ENCODE measurements at regions not wholly inside any gene's neighbourhood (a gene's known extent, or its start where the extent isn't known, plus 50 kb on each side); places are given as distances from the start of the nearest gene placed in this dataset.

- no peak overlapping the region for H3K4me3 ChIP-seq (ENCODE audit: low read depth, low read length)
- TF ChIP-seq, protein P1, sequence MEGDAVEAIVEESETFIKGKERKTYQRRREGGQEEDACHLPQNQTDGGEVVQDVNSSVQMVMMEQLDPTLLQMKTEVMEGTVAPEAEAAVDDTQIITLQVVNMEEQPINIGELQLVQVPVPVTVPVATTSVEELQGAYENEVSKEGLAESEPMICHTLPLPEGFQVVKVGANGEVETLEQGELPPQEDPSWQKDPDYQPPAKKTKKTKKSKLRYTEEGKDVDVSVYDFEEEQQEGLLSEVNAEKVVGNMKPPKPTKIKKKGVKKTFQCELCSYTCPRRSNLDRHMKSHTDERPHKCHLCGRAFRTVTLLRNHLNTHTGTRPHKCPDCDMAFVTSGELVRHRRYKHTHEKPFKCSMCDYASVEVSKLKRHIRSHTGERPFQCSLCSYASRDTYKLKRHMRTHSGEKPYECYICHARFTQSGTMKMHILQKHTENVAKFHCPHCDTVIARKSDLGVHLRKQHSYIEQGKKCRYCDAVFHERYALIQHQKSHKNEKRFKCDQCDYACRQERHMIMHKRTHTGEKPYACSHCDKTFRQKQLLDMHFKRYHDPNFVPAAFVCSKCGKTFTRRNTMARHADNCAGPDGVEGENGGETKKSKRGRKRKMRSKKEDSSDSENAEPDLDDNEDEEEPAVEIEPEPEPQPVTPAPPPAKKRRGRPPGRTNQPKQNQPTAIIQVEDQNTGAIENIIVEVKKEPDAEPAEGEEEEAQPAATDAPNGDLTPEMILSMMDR (IDR thresholded peaks at IDR 0.05; ENCODE audit: low read depth, low read length, missing control alignments) = no peak
- no peak for DNase-seq (ENCODE audit: low read depth)
- in situ Hi-C loops (cut with HindIII; ENCODE audit: low sequenced_read_pairs) = no loop called here
These were observed 157.2 kb downstream of the SOD2 start for GRCh38 chr6:159535656-159536350.

DNA sequence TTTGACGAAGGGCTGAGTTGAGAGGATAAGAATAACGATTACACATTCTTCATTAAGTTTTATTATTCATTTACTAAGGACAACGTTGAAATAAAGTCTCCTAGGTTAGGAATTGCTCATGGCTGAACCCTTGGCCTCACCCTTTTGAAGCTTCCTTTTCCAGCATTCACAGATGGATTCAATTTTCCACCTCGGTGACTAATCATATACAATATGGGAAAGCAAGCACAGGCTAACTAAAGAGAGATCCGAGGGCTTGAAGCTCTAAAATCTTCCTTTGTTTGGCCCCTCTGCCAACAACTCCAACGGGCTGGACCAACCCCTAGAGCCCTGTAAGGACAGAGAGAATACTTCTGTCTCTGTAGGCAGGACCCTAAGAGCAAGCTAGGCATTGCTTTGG is 159.5 kb downstream of the SOD2 start:
- H3K4me3 ChIP-seq (ENCODE audit: low read depth, low read length) = no peak overlapping the region
- TF ChIP-seq, protein P1 (IDR thresholded peaks at IDR 0.05; ENCODE audit: low read depth, low read length, missing control alignments) = no peak
- in situ Hi-C loops (cut with HindIII; ENCODE audit: low sequenced_read_pairs) = no loop called here
- DNase-seq (ENCODE audit: low read depth) = peak; percentile 61

- in situ Hi-C loops (cut with HindIII; ENCODE audit: low sequenced_read_pairs) = no loop called here
- TF ChIP-seq, protein P1 (IDR thresholded peaks at IDR 0.05; ENCODE audit: low read depth, low read length, missing control alignments) = no peak
- H3K4me3 ChIP-seq (ENCODE audit: low read depth, low read length) = no peak overlapping the region
- no peak for DNase-seq (ENCODE audit: low read depth)
These were observed 160.0 kb downstream of the SOD2 start for GRCh38 chr6:159533016-159533415.

DNA sequence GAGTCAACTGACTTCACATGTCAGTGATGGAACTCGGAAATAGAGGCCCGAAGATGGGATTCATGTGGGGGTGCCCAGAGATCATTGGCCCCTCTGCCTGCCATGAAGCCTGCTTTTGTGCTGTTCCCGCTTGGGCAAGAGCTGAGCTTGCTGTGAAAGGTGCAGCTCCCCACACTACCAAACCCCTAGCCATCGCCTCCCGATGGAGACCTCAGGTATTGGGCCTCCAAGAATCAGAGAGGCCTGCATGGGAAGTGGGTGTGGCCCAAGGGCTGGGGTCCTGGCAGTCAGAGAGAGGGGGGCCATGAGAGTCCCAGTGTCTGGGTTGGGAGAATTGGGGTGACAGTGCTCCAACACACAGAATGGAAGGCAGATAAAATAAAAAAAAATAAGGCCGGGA is 160.9 kb downstream of the SOD2 start:
- in situ Hi-C loops (cut with HindIII; ENCODE audit: low sequenced_read_pairs) = no loop called here
- H3K4me3 ChIP-seq (ENCODE audit: low read depth, low read length) = no peak overlapping the region
- no peak for DNase-seq (ENCODE audit: low read depth)
- TF ChIP-seq, protein P1 (IDR thresholded peaks at IDR 0.05; ENCODE audit: low read depth, low read length, missing control alignments) = no peak

GRCh38 chr6:159529934-159530333 is 163.1 kb downstream of the SOD2 start:
- DNase-seq (ENCODE audit: low read depth) = peak; percentile 6
- TF ChIP-seq, protein P1 (IDR thresholded peaks at IDR 0.05; ENCODE audit: low read depth, low read length, missing control alignments) = no peak
- no peak overlapping the region for H3K4me3 ChIP-seq (ENCODE audit: low read depth, low read length)
- in situ Hi-C loops (cut with HindIII; ENCODE audit: low sequenced_read_pairs) = no loop called here

- in situ Hi-C loops (cut with HindIII; ENCODE audit: low sequenced_read_pairs) = no loop called here
These were observed 165.7 kb downstream of the SOD2 start for GRCh38 chr6:159527351-159527750.

More at GRCh38 chr6:159527351-159527750, 165.7 kb downstream of the SOD2 start:
- TF ChIP-seq, protein P1 (IDR thresholded peaks at IDR 0.05; ENCODE audit: low read depth, low read length, missing control alignments) = no peak
- no peak overlapping the region for H3K4me3 ChIP-seq (ENCODE audit: low read depth, low read length)
- no peak for DNase-seq (ENCODE audit: low read depth)

Measured in astrocyte of the cerebellum (primary cell).